ENCODE measurements at regions not wholly inside any gene's neighbourhood (a gene's known extent, or its start where the extent isn't known, plus 50 kb on each side); places are given as distances from the start of the nearest gene placed in this dataset.

- TF ChIP-seq, protein P1, sequence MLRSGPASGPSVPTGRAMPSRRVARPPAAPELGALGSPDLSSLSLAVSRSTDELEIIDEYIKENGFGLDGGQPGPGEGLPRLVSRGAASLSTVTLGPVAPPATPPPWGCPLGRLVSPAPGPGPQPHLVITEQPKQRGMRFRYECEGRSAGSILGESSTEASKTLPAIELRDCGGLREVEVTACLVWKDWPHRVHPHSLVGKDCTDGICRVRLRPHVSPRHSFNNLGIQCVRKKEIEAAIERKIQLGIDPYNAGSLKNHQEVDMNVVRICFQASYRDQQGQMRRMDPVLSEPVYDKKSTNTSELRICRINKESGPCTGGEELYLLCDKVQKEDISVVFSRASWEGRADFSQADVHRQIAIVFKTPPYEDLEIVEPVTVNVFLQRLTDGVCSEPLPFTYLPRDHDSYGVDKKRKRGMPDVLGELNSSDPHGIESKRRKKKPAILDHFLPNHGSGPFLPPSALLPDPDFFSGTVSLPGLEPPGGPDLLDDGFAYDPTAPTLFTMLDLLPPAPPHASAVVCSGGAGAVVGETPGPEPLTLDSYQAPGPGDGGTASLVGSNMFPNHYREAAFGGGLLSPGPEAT (IDR thresholded peaks at IDR 0.05; ENCODE audit: low read depth): no peak
- TF ChIP-seq NRF1 (conservative IDR thresholded peaks at IDR 0.05; ENCODE audit: low read depth, low read length): no peak
- TF ChIP-seq CHD4 (IDR thresholded peaks at IDR 0.05): no peak
- TF ChIP-seq CREB1 (IDR thresholded peaks at IDR 0.05; ENCODE audit: low read depth): no peak
- no peak for TF ChIP-seq SPI1 (IDR thresholded peaks at IDR 0.05; ENCODE audit: borderline replicate concordance, insufficient read depth, low read depth, low read length)
- no peak for TF ChIP-seq ZZZ3 (IDR thresholded peaks at IDR 0.05; ENCODE audit: control insufficient read depth, insufficient read length, low read depth)
- no peak for TF ChIP-seq PRDM15 (CRISPR knock-in tag; IDR thresholded peaks at IDR 0.05)
Observed at GRCh38 chrX:22481436-22481835, 208.7 kb downstream of the CBLL2 start (continued).

DNA sequence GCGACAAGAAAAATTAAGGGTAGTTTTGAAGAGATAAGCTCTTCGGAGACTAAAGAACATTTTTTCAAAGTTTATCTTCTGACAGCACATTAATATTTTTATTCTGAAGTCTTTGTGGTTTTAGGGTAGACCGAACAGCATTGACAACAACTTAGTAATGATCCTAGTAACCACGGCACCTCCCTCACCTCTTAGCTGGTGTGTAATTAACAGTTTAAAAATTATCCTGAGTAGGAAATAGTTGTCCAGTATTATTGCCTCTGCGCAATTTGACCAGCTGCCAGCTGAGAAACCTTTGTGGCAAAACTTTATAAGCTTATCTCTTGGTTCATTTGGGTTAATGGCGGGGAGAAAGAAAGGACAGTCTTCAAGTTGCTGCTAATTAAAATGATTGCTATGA, 213.6 kb downstream of the CBLL2 start:
- FAIRE-seq: no peak
- ChIA-PET SMC1A (ENCODE audit: uncharacterized antibody, unreplicated experiment) (interaction anchor here (0.7 kb wide), 1 partner anchor 727 kb away, joined by 3 read pairs; no protein-coding TSS in a partner anchor), POLR2A (no interaction called here), CTCF (no interaction called here), RAD21 (ENCODE audit: unreplicated experiment) (no interaction called here)
- no peaks in the 10 kb centered on the region for H3K9me3 ChIP-seq (replicated peaks; ENCODE audit: control insufficient read depth, insufficient read depth, low read length)
- H2AFZ ChIP-seq (ENCODE audit: control insufficient read depth, low read depth, low read length): no peak overlapping the region
- H3K9ac ChIP-seq (ENCODE audit: control insufficient read depth, insufficient read depth, low read length): no peak overlapping the region
- H3K27me3 ChIP-seq (replicated peaks in 1 of 2; ENCODE audit: control insufficient read depth in 2 of 2, insufficient read depth in 2 of 2, low read length in 1 of 2): no peaks in the 10 kb centered on the region
- 48% methylated on average over 6 of the region's 6 CpGs for WGBS (ENCODE audit: insufficient coverage, insufficient replicate concordance, low lambda C conversion rate, missing lambda C conversion rate)
- DNase-seq (ENCODE audit: low read depth, low spot score): no peak
- no peaks in the 10 kb centered on the region for H3K79me2 ChIP-seq (ENCODE audit: control insufficient read depth, insufficient read depth, low read length)
- BruUV-seq (replicated peaks): no TSS peak
- no peak overlapping the region for H3K4me3 ChIP-seq
- no peak overlapping the region for H3K27ac ChIP-seq (ENCODE audit: control insufficient read depth, insufficient read depth)
- ATAC-seq: no peak
- no peaks in the 10 kb centered on the region for H3K36me3 ChIP-seq (ENCODE audit: control insufficient read depth in 2 of 2, insufficient read depth in 2 of 2, low read length in 1 of 2)
- intact Hi-C loops (cut with micrococcal nuclease; ENCODE audit: unreplicated experiment): no loop called here
- no peak overlapping the region for H3K4me2 ChIP-seq (ENCODE audit: control insufficient read depth, insufficient read depth)
- H3K4me1 ChIP-seq (ENCODE audit: control insufficient read depth, insufficient read depth, low read length): no peaks in the 10 kb centered on the region
- in situ Hi-C loops (cut with MboI): no loop called here
- H4K20me1 ChIP-seq (ENCODE audit: control insufficient read depth, insufficient read depth): no peaks in the 10 kb centered on the region
- no peak for TF ChIP-seq RUNX3 (IDR thresholded peaks at IDR 0.05; ENCODE audit: low read length)
- TF ChIP-seq MTA2 (IDR thresholded peaks at IDR 0.05; ENCODE audit: low read depth): no peak
- TF ChIP-seq SIN3A (IDR thresholded peaks at IDR 0.05; ENCODE audit: low read depth, low read length): no peak
- TF ChIP-seq, protein P2, sequence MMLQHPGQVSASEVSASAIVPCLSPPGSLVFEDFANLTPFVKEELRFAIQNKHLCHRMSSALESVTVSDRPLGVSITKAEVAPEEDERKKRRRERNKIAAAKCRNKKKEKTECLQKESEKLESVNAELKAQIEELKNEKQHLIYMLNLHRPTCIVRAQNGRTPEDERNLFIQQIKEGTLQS (IDR thresholded peaks at IDR 0.05; ENCODE audit: borderline replicate concordance, extremely low read depth, low read depth, low read length): no peak
- no peak for TF ChIP-seq GATAD2B (conservative IDR thresholded peaks at IDR 0.05; ENCODE audit: low read depth)
- TF ChIP-seq TBL1XR1 (IDR thresholded peaks at IDR 0.05; ENCODE audit: low read depth, low read length): no peak
- TF ChIP-seq, protein P3, sequence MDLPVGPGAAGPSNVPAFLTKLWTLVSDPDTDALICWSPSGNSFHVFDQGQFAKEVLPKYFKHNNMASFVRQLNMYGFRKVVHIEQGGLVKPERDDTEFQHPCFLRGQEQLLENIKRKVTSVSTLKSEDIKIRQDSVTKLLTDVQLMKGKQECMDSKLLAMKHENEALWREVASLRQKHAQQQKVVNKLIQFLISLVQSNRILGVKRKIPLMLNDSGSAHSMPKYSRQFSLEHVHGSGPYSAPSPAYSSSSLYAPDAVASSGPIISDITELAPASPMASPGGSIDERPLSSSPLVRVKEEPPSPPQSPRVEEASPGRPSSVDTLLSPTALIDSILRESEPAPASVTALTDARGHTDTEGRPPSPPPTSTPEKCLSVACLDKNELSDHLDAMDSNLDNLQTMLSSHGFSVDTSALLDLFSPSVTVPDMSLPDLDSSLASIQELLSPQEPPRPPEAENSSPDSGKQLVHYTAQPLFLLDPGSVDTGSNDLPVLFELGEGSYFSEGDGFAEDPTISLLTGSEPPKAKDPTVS (IDR thresholded peaks at IDR 0.05; ENCODE audit: low read depth, low read length): no peak
- no peak for TF ChIP-seq IKZF2 (IDR thresholded peaks at IDR 0.05)
- TF ChIP-seq TCF12 (IDR thresholded peaks at IDR 0.05; ENCODE audit: low read depth, low read length): no peak
- TF ChIP-seq HDAC6 (IDR thresholded peaks at IDR 0.05; ENCODE audit: unreplicated experiment): no peak
- no peak for TF ChIP-seq ZNF274 (IDR thresholded peaks at IDR 0.05; ENCODE audit: insufficient read depth, insufficient read length)
- TF ChIP-seq SMARCA5 (IDR thresholded peaks at IDR 0.05): no peak
- no peak for TF ChIP-seq LARP7 (IDR thresholded peaks at IDR 0.05)
